ENCODE measurements at regions not wholly inside any gene's neighbourhood (a gene's known extent, or its start where the extent isn't known, plus 50 kb on each side); places are given as distances from the start of the nearest gene placed in this dataset.

- no peak for ATAC-seq (ENCODE audit: insufficient read depth, low read depth)
- Histone ChIP-seq H4K20me1 (ENCODE audit: insufficient read depth, low read length) (no peaks in the 10 kb centered on the region), H3K9ac (ENCODE audit: low read depth, low read length) (no peak overlapping the region), H3K36me3 (ENCODE audit: insufficient read depth, low read length) (no peaks in the 10 kb centered on the region), H3K4me3 (ENCODE audit: low read depth in 1 of 2, low read length in 2 of 2) (no peak overlapping the region), H3K9me3 (ENCODE audit: insufficient read depth, low read length, severe bottlenecking) (no peaks in the 10 kb centered on the region), H3K27me3 (ENCODE audit: insufficient read depth, low read length, poor library complexity) (no peaks in the 10 kb centered on the region), H3K4me2 (ENCODE audit: insufficient read depth, low read length) (no peak overlapping the region), H3K4me1 (ENCODE audit: insufficient read depth, low read length) (no peaks in the 10 kb centered on the region), H3K27ac (ENCODE audit: low read length) (no peak overlapping the region), H3K79me2 (ENCODE audit: insufficient read depth, low read length) (no peaks in the 10 kb centered on the region), H2AFZ (ENCODE audit: low read depth, low read length) (no peak overlapping the region)
- no peak for DNase-seq
- TF ChIP-seq EZH2 (IDR thresholded peaks at IDR 0.05; ENCODE audit: borderline replicate concordance, low read depth, low read length, severe bottlenecking) (no peak), CTCF (IDR thresholded peaks at IDR 0.05; ENCODE audit: borderline replicate concordance, extremely low read depth, low read length, poor library complexity, severe bottlenecking) (no peak)
Observed at GRCh38 chr5:21058289-21058688, 1070.3 kb upstream of the CDH18 start.

GRCh38 chr5:21051945-21052344 is 1063.9 kb upstream of the CDH18 start:
- Histone ChIP-seq H2AFZ (ENCODE audit: low read depth, low read length) (no peak overlapping the region), H3K27ac (ENCODE audit: low read length) (no peak overlapping the region), H3K9me3 (ENCODE audit: insufficient read depth, low read length, severe bottlenecking) (no peaks in the 10 kb centered on the region), H3K9ac (ENCODE audit: low read depth, low read length) (no peak overlapping the region), H3K36me3 (ENCODE audit: insufficient read depth, low read length) (no peaks in the 10 kb centered on the region), H3K79me2 (ENCODE audit: insufficient read depth, low read length) (no peaks in the 10 kb centered on the region), H3K4me2 (ENCODE audit: insufficient read depth, low read length) (no peak overlapping the region), H3K27me3 (ENCODE audit: insufficient read depth, low read length, poor library complexity) (no peaks in the 10 kb centered on the region), H4K20me1 (ENCODE audit: insufficient read depth, low read length) (no peaks in the 10 kb centered on the region), H3K4me3 (ENCODE audit: low read depth in 1 of 2, low read length in 2 of 2) (no peak overlapping the region), H3K4me1 (ENCODE audit: insufficient read depth, low read length) (no peaks in the 10 kb centered on the region)
- ATAC-seq (ENCODE audit: insufficient read depth, low read depth) (no peak), DNase-seq (no peak)
- TF ChIP-seq EZH2 (IDR thresholded peaks at IDR 0.05; ENCODE audit: borderline replicate concordance, low read depth, low read length, severe bottlenecking) = no peak
- TF ChIP-seq CTCF (IDR thresholded peaks at IDR 0.05; ENCODE audit: borderline replicate concordance, extremely low read depth, low read length, poor library complexity, severe bottlenecking) = no peak

GRCh38 chr5:21049901-21050300 is 1061.9 kb upstream of the CDH18 start:
- DNase-seq = no peak
- H3K4me1 ChIP-seq (ENCODE audit: insufficient read depth, low read length) = no peaks in the 10 kb centered on the region
- no peaks in the 10 kb centered on the region for H4K20me1 ChIP-seq (ENCODE audit: insufficient read depth, low read length)
- no peaks in the 10 kb centered on the region for H3K27me3 ChIP-seq (ENCODE audit: insufficient read depth, low read length, poor library complexity)
- H3K79me2 ChIP-seq (ENCODE audit: insufficient read depth, low read length) = no peaks in the 10 kb centered on the region
- H3K4me3 ChIP-seq (ENCODE audit: low read depth in 1 of 2, low read length in 2 of 2) = no peak overlapping the region
- no peaks in the 10 kb centered on the region for H3K36me3 ChIP-seq (ENCODE audit: insufficient read depth, low read length)
- H2AFZ ChIP-seq (ENCODE audit: low read depth, low read length) = no peak overlapping the region
- H3K27ac ChIP-seq (ENCODE audit: low read length) = no peak overlapping the region
- no peak for ATAC-seq (ENCODE audit: insufficient read depth, low read depth)
- H3K9ac ChIP-seq (ENCODE audit: low read depth, low read length) = no peak overlapping the region
- TF ChIP-seq CTCF (IDR thresholded peaks at IDR 0.05; ENCODE audit: borderline replicate concordance, extremely low read depth, low read length, poor library complexity, severe bottlenecking) = no peak
- TF ChIP-seq EZH2 (IDR thresholded peaks at IDR 0.05; ENCODE audit: borderline replicate concordance, low read depth, low read length, severe bottlenecking) = no peak
- no peak overlapping the region for H3K4me2 ChIP-seq (ENCODE audit: insufficient read depth, low read length)
- H3K9me3 ChIP-seq (ENCODE audit: insufficient read depth, low read length, severe bottlenecking) = no peaks in the 10 kb centered on the region

- H3K27ac ChIP-seq (ENCODE audit: low read length) = no peak overlapping the region
- H3K4me2 ChIP-seq (ENCODE audit: insufficient read depth, low read length) = no peak overlapping the region
- no peaks in the 10 kb centered on the region for H3K27me3 ChIP-seq (ENCODE audit: insufficient read depth, low read length, poor library complexity)
- TF ChIP-seq CTCF (IDR thresholded peaks at IDR 0.05; ENCODE audit: borderline replicate concordance, extremely low read depth, low read length, poor library complexity, severe bottlenecking) = no peak
- TF ChIP-seq EZH2 (IDR thresholded peaks at IDR 0.05; ENCODE audit: borderline replicate concordance, low read depth, low read length, severe bottlenecking) = no peak
- no peak overlapping the region for H3K9ac ChIP-seq (ENCODE audit: low read depth, low read length)
- H3K4me3 ChIP-seq (ENCODE audit: low read depth in 1 of 2, low read length in 2 of 2) = no peak overlapping the region
- ATAC-seq (ENCODE audit: insufficient read depth, low read depth) = no peak
- H3K79me2 ChIP-seq (ENCODE audit: insufficient read depth, low read length) = no peaks in the 10 kb centered on the region
- no peaks in the 10 kb centered on the region for H4K20me1 ChIP-seq (ENCODE audit: insufficient read depth, low read length)
- no peaks in the 10 kb centered on the region for H3K9me3 ChIP-seq (ENCODE audit: insufficient read depth, low read length, severe bottlenecking)
- DNase-seq = no peak
- no peaks in the 10 kb centered on the region for H3K4me1 ChIP-seq (ENCODE audit: insufficient read depth, low read length)
- H2AFZ ChIP-seq (ENCODE audit: low read depth, low read length) = no peak overlapping the region
- no peaks in the 10 kb centered on the region for H3K36me3 ChIP-seq (ENCODE audit: insufficient read depth, low read length)
Observed at GRCh38 chr5:21030981-21031380, 1043.0 kb upstream of the CDH18 start.

Measured in DND-41 (cell line).